ENCODE measurements at regions not wholly inside any gene's neighbourhood (a gene's known extent, or its start where the extent isn't known, plus 50 kb on each side); places are given as distances from the start of the nearest gene placed in this dataset.
"Not testable (repeated sequence)": the region's sequence is repeated elsewhere in the genome, so short reads cannot be mapped to it uniquely, and the experiment has no call there.

GRCh38 chr6:168189200-168190013 lies 110.4 kb upstream of the FRMD1 start:
- H3K9me3 ChIP-seq (ENCODE audit: low read length): no peaks in the 10 kb centered on the region
- no peaks in the 10 kb centered on the region for H3K36me3 ChIP-seq (ENCODE audit: insufficient read depth, low read length)
- no peaks in the 10 kb centered on the region for H4K20me1 ChIP-seq (ENCODE audit: insufficient read depth, low read depth, low read length)
- no peak overlapping the region for H3K9ac ChIP-seq (ENCODE audit: low read length)
- H3K79me2 ChIP-seq (ENCODE audit: low read length): no peaks in the 10 kb centered on the region
- no peaks in the 10 kb centered on the region for H3K9me2 ChIP-seq (replicated peaks; ENCODE audit: insufficient read depth, low read length)
- no peaks in the 10 kb centered on the region for H3K4me1 ChIP-seq (ENCODE audit: low read length)
- no peak overlapping the region for H2AFZ ChIP-seq (ENCODE audit: low read length)
- H3K4me3 ChIP-seq (ENCODE audit: low read length): no peak overlapping the region
- no peak overlapping the region for H3K4me2 ChIP-seq (ENCODE audit: low read depth, low read length, poor library complexity, severe bottlenecking)
- DNase-seq: no peak
- no peak overlapping the region for H3K27ac ChIP-seq (ENCODE audit: low read length)
- H3K27me3 ChIP-seq (ENCODE audit: low read length): no peaks in the 10 kb centered on the region

DNA sequence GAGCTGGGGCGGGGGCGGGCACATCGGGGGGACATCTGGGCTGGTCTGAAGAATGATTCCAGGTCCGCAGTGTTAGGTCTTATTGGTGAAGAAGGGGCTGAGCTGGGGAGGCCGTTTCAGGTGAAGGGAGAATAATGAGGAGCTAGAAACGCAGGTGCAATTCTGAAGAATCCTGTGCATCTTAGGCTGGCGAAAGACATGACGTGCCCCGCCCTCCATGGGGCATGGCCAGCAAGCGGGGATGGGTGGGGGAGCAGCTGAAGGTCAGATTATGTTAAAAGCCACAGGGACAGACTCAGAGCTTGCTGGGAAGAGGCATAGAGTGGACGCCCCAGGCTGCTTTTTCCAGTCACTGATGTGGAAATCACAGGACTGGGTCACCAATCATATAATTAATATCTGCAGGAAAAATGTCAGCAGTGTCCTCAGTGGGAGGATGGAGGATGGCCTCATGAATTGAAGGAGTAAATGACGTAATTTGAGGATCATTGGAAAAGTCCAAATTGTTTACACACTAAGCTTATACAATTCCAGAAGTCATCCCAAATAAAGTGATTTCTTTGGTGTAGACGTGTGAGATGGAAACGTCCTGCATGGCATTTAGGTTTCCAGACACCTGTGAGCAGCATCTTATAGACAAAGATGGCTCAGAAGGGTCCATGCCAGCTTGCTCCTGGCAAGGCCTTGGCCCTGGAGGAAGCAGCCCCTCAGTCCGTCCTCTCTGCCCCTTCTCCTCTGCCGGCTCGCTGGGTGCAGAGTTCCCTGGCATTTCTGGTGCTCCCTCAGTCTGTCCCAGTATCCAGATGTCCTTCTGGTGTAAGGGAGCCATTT lies 109.6 kb upstream of the FRMD1 start:
- no peak for DNase-seq

DNA sequence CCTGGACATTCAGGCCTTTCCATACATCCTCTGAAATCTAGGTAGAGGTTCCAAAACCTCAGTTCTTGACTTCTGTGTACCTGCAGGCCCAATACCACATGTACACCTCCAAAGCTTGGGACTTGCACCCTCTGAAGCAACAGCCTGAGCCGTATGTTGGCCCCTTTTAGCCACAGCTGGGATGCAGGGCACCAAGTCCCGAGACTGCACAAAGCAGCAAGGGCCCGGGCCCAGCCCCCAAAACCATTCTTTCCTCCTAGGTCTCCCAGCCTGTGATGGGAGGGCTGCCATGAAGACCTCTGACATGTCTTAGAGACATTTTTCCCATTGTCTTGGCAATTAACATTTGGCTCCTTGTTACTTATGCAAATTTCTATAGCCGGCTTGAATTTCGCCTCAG lies 107.4 kb upstream of the FRMD1 start:
- Histone ChIP-seq H3K9me2 (replicated peaks; ENCODE audit: insufficient read depth, low read length) (no peaks in the 10 kb centered on the region), H3K27ac (ENCODE audit: low read length) (no peak overlapping the region), H3K9ac (ENCODE audit: low read length) (no peak overlapping the region), H4K20me1 (ENCODE audit: insufficient read depth, low read depth, low read length) (no peaks in the 10 kb centered on the region), H3K27me3 (ENCODE audit: low read length) (no peaks in the 10 kb centered on the region), H3K36me3 (ENCODE audit: insufficient read depth, low read length) (no peaks in the 10 kb centered on the region), H2AFZ (ENCODE audit: low read length) (no peak overlapping the region), H3K4me3 (ENCODE audit: low read length) (no peak overlapping the region), H3K79me2 (ENCODE audit: low read length) (no peaks in the 10 kb centered on the region), H3K9me3 (ENCODE audit: low read length) (no peaks in the 10 kb centered on the region), H3K4me2 (ENCODE audit: low read depth, low read length, poor library complexity, severe bottlenecking) (no peak overlapping the region), H3K4me1 (ENCODE audit: low read length) (no peaks in the 10 kb centered on the region)
- no peak for DNase-seq

More for the DNA sequence above, 109.6 kb upstream of the FRMD1 start:
- Histone ChIP-seq H3K9me3 (ENCODE audit: low read length) (no peaks in the 10 kb centered on the region), H3K4me3 (ENCODE audit: low read length) (no peak overlapping the region), H3K79me2 (ENCODE audit: low read length) (no peaks in the 10 kb centered on the region), H3K27ac (ENCODE audit: low read length) (no peak overlapping the region), H3K9me2 (replicated peaks; ENCODE audit: insufficient read depth, low read length) (no peaks in the 10 kb centered on the region), H4K20me1 (ENCODE audit: insufficient read depth, low read depth, low read length) (no peaks in the 10 kb centered on the region), H3K27me3 (ENCODE audit: low read length) (no peaks in the 10 kb centered on the region), H2AFZ (ENCODE audit: low read length) (no peak overlapping the region), H3K9ac (ENCODE audit: low read length) (no peak overlapping the region), H3K36me3 (ENCODE audit: insufficient read depth, low read length) (no peaks in the 10 kb centered on the region), H3K4me1 (ENCODE audit: low read length) (no peaks in the 10 kb centered on the region), H3K4me2 (ENCODE audit: low read depth, low read length, poor library complexity, severe bottlenecking) (no peak overlapping the region)

DNA sequence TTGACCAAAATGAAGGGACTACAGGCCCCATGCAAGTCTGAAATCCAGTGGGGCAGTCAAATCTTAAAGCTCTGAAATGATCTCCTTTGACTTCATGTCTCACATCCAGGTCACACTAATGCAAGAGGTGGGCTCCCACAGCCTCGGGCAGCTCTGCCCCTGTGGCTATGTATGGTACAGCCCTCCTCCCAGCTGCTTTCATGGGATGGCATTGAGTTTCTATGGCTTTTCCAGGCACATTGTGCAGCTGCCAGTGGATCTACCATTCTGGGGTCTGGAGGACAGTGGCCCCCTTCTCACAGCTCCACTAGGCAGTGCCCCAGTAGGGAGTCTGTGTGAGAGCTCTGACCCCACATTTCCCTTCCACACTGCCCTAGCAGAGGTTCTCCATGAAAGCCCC lies 107.0 kb upstream of the FRMD1 start:
- not testable (repeated sequence) for H3K27me3 ChIP-seq (ENCODE audit: low read length); H4K20me1 ChIP-seq (ENCODE audit: insufficient read depth, low read depth, low read length); H3K27ac ChIP-seq (ENCODE audit: low read length); DNase-seq; H3K9me2 ChIP-seq (replicated peaks; ENCODE audit: insufficient read depth, low read length); H3K79me2 ChIP-seq (ENCODE audit: low read length); H3K9me3 ChIP-seq (ENCODE audit: low read length); H3K4me1 ChIP-seq (ENCODE audit: low read length); H3K4me2 ChIP-seq (ENCODE audit: low read depth, low read length, poor library complexity, severe bottlenecking); H3K36me3 ChIP-seq (ENCODE audit: insufficient read depth, low read length); H3K9ac ChIP-seq (ENCODE audit: low read length); H3K4me3 ChIP-seq (ENCODE audit: low read length); H2AFZ ChIP-seq (ENCODE audit: low read length)

- H2AFZ ChIP-seq (ENCODE audit: low read length): no peak overlapping the region
- H3K9me2 ChIP-seq (replicated peaks; ENCODE audit: insufficient read depth, low read length): no peaks in the 10 kb centered on the region
- H3K9me3 ChIP-seq (ENCODE audit: low read length): no peaks in the 10 kb centered on the region
- no peaks in the 10 kb centered on the region for H3K4me1 ChIP-seq (ENCODE audit: low read length)
- no peak overlapping the region for H3K4me2 ChIP-seq (ENCODE audit: low read depth, low read length, poor library complexity, severe bottlenecking)
- H3K79me2 ChIP-seq (ENCODE audit: low read length): no peaks in the 10 kb centered on the region
- no peak overlapping the region for H3K27ac ChIP-seq (ENCODE audit: low read length)
- DNase-seq: no peak
- H3K36me3 ChIP-seq (ENCODE audit: insufficient read depth, low read length): no peaks in the 10 kb centered on the region
- no peak overlapping the region for H3K4me3 ChIP-seq (ENCODE audit: low read length)
- no peak overlapping the region for H3K9ac ChIP-seq (ENCODE audit: low read length)
- no peaks in the 10 kb centered on the region for H3K27me3 ChIP-seq (ENCODE audit: low read length)
- H4K20me1 ChIP-seq (ENCODE audit: insufficient read depth, low read depth, low read length): no peaks in the 10 kb centered on the region
Measured at GRCh38 chr6:168184701-168185100, 105.7 kb upstream of the FRMD1 start.

GRCh38 chr6:168183613-168183970 lies 104.6 kb upstream of the FRMD1 start:
- no peak overlapping the region for H3K27ac ChIP-seq (ENCODE audit: low read length)
- no peaks in the 10 kb centered on the region for H3K79me2 ChIP-seq (ENCODE audit: low read length)
- H3K27me3 ChIP-seq (ENCODE audit: low read length): no peaks in the 10 kb centered on the region
- no peaks in the 10 kb centered on the region for H3K9me2 ChIP-seq (replicated peaks; ENCODE audit: insufficient read depth, low read length)
- H3K9ac ChIP-seq (ENCODE audit: low read length): no peak overlapping the region
- no peaks in the 10 kb centered on the region for H4K20me1 ChIP-seq (ENCODE audit: insufficient read depth, low read depth, low read length)
- no peak overlapping the region for H2AFZ ChIP-seq (ENCODE audit: low read length)
- no peak overlapping the region for H3K4me2 ChIP-seq (ENCODE audit: low read depth, low read length, poor library complexity, severe bottlenecking)
- no peak for DNase-seq
- H3K36me3 ChIP-seq (ENCODE audit: insufficient read depth, low read length): no peaks in the 10 kb centered on the region
- no peaks in the 10 kb centered on the region for H3K4me1 ChIP-seq (ENCODE audit: low read length)
- H3K4me3 ChIP-seq (ENCODE audit: low read length): no peak overlapping the region
- H3K9me3 ChIP-seq (ENCODE audit: low read length): no peaks in the 10 kb centered on the region

- Histone ChIP-seq H3K27ac (ENCODE audit: low read length) (no peak overlapping the region), H2AFZ (ENCODE audit: low read length) (no peak overlapping the region), H3K4me1 (ENCODE audit: low read length) (no peaks in the 10 kb centered on the region), H3K36me3 (ENCODE audit: insufficient read depth, low read length) (no peaks in the 10 kb centered on the region), H3K9ac (ENCODE audit: low read length) (no peak overlapping the region), H3K79me2 (ENCODE audit: low read length) (no peaks in the 10 kb centered on the region), H3K4me2 (ENCODE audit: low read depth, low read length, poor library complexity, severe bottlenecking) (no peak overlapping the region), H3K9me2 (replicated peaks; ENCODE audit: insufficient read depth, low read length) (no peaks in the 10 kb centered on the region), H4K20me1 (ENCODE audit: insufficient read depth, low read depth, low read length) (no peaks in the 10 kb centered on the region), H3K4me3 (ENCODE audit: low read length) (no peak overlapping the region), H3K9me3 (ENCODE audit: low read length) (no peaks in the 10 kb centered on the region), H3K27me3 (ENCODE audit: low read length) (no peaks in the 10 kb centered on the region)
- DNase-seq: no peak
Measured at GRCh38 chr6:168182908-168183612, 104.0 kb upstream of the FRMD1 start.

DNA sequence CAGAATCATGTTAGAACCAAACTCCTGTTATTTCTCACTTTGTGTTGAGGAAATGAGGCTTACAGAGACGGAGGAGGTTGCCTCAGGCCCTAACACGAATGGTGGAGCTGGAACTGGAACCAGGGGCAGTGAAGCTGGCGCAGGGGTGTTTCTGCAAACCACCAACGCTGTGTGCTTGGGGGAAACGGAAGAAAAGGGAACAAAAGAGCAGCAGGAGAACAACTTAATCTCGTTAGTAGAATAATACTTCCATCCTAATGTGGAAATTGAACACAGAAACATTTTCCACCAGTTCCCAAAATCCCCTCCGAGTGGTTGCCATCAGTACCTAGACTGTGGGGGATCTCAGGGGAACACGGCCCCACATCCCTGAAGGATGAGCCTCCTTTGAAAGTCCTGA lies 103.4 kb upstream of the FRMD1 start:
- H3K79me2 ChIP-seq (ENCODE audit: low read length): no peaks in the 10 kb centered on the region
- H2AFZ ChIP-seq (ENCODE audit: low read length): no peak overlapping the region
- no peak overlapping the region for H3K4me2 ChIP-seq (ENCODE audit: low read depth, low read length, poor library complexity, severe bottlenecking)
- H3K4me3 ChIP-seq (ENCODE audit: low read length): no peak overlapping the region
- H3K9ac ChIP-seq (ENCODE audit: low read length): no peak overlapping the region
- no peaks in the 10 kb centered on the region for H3K9me2 ChIP-seq (replicated peaks; ENCODE audit: insufficient read depth, low read length)
- H3K4me1 ChIP-seq (ENCODE audit: low read length): no peaks in the 10 kb centered on the region
- no peaks in the 10 kb centered on the region for H3K36me3 ChIP-seq (ENCODE audit: insufficient read depth, low read length)
- H3K9me3 ChIP-seq (ENCODE audit: low read length): no peaks in the 10 kb centered on the region
- no peaks in the 10 kb centered on the region for H3K27me3 ChIP-seq (ENCODE audit: low read length)
- no peak for DNase-seq
- H4K20me1 ChIP-seq (ENCODE audit: insufficient read depth, low read depth, low read length): no peaks in the 10 kb centered on the region
- no peak overlapping the region for H3K27ac ChIP-seq (ENCODE audit: low read length)

Measured in Karpas-422 (cell line).